ENCODE measurements at regions not wholly inside any gene's neighbourhood (a gene's known extent, or its start where the extent isn't known, plus 50 kb on each side); places are given as distances from the start of the nearest gene placed in this dataset.

GRCh38 chr2:186276909-186277308 lies 209.2 kb upstream of the ZC3H15 start:
- TF ChIP-seq, protein P1, sequence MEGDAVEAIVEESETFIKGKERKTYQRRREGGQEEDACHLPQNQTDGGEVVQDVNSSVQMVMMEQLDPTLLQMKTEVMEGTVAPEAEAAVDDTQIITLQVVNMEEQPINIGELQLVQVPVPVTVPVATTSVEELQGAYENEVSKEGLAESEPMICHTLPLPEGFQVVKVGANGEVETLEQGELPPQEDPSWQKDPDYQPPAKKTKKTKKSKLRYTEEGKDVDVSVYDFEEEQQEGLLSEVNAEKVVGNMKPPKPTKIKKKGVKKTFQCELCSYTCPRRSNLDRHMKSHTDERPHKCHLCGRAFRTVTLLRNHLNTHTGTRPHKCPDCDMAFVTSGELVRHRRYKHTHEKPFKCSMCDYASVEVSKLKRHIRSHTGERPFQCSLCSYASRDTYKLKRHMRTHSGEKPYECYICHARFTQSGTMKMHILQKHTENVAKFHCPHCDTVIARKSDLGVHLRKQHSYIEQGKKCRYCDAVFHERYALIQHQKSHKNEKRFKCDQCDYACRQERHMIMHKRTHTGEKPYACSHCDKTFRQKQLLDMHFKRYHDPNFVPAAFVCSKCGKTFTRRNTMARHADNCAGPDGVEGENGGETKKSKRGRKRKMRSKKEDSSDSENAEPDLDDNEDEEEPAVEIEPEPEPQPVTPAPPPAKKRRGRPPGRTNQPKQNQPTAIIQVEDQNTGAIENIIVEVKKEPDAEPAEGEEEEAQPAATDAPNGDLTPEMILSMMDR (IDR thresholded peaks at IDR 0.05) = no peak
- TF ChIP-seq POLR2A (IDR thresholded peaks at IDR 0.05) = no peak
